Skeletal muscle cell (primary cell): ENCODE measurements at regions not wholly inside any gene's neighbourhood (a gene's known extent, or its start where the extent isn't known, plus 50 kb on each side); places are given as distances from the start of the nearest gene placed in this dataset.
"Not testable (repeated sequence)": the region's sequence is repeated elsewhere in the genome, so short reads cannot be mapped to it uniquely, and the experiment has no call there.

ENCODE experiments used
- DNase-seq: peaks from one replicate; pipeline ENCODE4 v3.0.0-alpha.2; 2010; ENCODE audit warnings: low read depth
- H3K4me3 ChIP-seq: 2 replicates; pipeline ENCODE4 v1.5.1; 2011; ENCODE audit warnings: low read depth, mild to moderate bottlenecking, control low read depth, low read length, moderate library complexity

DNA sequence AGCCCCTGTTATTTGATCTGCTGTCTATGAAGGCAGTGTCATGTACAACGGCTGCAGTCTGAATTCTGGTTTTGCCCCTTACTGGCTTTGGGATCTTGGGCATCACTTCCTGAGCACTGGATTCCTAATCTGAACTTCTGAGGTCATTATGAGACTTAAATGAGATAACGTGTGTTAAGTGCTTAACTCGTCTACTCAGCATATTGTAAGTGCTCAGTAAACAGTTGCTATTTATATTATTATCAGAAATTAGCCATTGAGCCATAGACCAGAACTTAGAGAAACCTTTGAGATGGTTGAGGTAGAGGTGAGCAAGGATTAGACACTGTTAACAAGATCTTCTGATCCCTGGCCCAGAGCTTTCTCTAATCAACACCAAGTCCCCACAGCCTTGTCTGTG lies 284.1 kb upstream of the ONECUT1 start:
- DNase-seq = no peak
- no peak overlapping the region for H3K4me3 ChIP-seq

DNA sequence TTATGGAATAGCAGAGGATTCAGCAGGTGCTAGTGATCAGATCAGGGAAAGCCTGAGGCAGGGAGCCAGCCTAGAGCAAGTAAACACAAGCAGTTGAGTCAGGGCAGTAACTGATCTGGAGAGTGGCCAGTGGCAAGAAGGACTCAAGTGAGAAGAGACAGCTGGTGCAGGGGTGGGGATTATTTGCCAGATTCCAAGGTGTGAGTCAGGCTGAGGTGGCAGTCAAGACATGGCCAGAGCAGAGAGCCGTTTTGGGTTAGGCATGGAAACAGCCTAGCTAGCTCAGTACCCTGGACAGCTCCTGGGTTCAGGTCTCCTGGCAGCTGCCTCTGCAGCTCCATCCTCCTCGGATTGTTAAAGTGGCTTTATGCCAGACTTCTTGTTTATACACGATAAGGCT lies 281.9 kb upstream of the ONECUT1 start:
- peak; percentile 1 for DNase-seq
- no peak overlapping the region for H3K4me3 ChIP-seq

- no peak overlapping the region for H3K4me3 ChIP-seq
- DNase-seq = no peak
Measured at GRCh38 chr15:53068636-53069035, 278.5 kb upstream of the ONECUT1 start.

DNA sequence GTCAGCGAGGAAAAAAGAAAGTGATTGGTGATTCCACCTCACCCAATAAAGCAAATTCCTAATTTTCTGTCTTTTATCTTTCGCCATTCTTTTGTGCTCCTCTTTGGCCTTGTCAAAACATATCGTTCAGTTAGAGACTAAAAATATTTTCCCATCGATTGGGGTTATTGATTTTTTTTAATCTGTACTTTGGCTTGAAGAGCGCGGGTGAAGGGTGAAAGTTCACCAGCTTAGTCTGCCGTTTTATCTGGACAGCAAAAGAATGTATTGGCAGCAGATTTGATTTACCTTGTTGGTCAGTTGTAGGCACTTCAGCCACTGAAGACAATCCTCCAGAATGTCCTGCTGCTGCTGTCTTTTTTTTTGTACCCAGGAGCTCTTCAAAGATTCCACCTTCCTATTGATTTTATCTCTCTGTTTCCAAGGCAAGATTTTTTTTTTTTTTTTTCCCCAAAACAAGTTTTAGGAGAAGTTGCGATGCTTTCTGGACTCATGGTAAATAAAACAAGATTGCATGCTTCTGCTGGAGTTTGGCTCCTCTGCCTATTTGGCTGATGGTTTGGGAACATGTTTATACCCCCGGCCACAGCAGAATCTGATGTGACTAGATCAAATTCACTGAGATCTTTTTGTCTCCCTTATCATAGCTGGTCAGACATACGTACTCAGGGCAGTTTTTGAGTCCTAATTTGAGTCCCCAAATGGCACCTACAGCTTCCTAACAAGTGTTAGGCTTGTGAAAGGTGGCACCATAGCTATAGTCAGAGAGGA lies 269.3 kb upstream of the ONECUT1 start:
- DNase-seq = no peak
- no peak overlapping the region for H3K4me3 ChIP-seq

GRCh38 chr15:53046153-53046790 lies 256.1 kb upstream of the ONECUT1 start:
- no peak overlapping the region for H3K4me3 ChIP-seq
- DNase-seq = no peak

GRCh38 chr15:53038655-53038941 lies 248.5 kb upstream of the ONECUT1 start:
- no peak overlapping the region for H3K4me3 ChIP-seq
- no peak for DNase-seq

DNA sequence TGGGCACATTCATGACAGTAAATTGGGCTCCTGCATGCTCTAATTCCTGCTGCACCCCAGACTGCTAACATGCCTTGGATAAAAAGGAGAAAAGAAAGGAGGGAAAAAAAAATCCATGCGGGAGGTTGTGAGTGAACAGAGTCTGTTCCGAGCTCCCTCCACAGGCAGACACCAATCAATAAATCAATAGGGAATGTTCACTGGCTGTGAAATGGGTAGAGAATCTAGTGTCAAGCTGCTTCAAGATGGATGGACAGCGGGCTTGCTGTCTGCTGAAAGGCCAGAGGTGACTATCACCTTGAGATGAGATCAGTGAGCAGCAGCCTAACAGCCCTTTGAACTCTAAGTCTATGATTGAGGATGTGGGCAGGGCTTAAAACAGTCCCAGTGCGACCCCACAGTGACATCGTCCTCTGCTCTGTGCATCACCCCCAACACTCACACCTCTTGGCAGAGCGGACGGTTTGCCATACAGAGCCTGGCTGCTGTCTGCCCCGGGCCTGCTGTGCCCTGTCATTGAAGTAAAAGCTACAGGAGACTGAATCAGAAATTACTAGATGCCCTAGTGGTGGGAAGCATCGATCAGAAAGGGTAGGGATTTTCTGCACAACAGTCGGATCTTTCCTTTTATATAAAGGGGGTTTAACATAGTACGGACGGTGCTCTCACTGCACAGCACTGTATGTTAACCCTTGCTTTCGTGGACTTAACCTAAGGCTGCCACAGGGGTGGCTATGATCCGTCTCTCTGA lies 247.9 kb upstream of the ONECUT1 start:
- DNase-seq = no peak
- no peak overlapping the region for H3K4me3 ChIP-seq

DNA sequence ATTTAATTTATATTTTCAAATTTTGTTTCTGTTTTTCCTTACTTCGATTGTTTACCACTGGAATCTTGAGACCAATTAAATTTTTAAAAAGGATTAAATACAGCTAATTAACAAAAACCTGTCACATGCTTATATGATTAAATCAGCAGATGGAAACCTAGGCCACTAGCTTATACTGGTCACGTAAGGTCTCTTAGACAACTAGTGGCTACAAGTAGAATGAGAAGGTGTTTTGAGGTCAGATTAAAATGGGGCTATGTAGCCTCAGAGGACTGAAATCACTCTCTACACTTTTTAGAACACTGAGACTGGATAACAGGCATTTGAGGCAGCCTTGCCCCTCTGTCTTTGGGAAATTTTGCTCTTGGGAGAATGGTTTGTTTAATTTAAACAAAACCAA lies 246.5 kb upstream of the ONECUT1 start:
- no peak for DNase-seq
- no peak overlapping the region for H3K4me3 ChIP-seq

- H3K4me3 ChIP-seq = no peak overlapping the region
- no peak for DNase-seq
Measured at GRCh38 chr15:53034767-53035245, 244.7 kb upstream of the ONECUT1 start.

GRCh38 chr15:53033709-53034108 lies 243.6 kb upstream of the ONECUT1 start:
- DNase-seq = no peak
- H3K4me3 ChIP-seq = no peak overlapping the region

DNA sequence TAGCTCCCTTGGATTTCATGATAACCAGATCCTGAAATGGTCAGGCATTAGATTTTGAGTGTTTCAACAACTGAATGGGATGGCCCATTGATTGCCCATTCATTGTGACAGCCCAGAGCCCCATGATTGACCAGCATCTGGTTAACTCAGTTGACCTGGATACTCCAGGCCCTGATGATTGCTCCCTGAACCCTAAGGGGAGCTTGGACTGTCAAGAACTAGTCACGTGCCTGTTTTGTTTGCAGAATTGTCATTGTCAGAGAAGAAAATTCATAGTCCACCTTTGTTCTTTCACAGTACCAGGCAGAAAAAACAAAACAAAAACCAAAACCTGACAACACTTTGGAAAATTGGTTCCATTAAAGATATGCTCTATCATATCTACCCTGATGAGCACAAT lies 241.3 kb upstream of the ONECUT1 start:
- DNase-seq = no peak

DNA sequence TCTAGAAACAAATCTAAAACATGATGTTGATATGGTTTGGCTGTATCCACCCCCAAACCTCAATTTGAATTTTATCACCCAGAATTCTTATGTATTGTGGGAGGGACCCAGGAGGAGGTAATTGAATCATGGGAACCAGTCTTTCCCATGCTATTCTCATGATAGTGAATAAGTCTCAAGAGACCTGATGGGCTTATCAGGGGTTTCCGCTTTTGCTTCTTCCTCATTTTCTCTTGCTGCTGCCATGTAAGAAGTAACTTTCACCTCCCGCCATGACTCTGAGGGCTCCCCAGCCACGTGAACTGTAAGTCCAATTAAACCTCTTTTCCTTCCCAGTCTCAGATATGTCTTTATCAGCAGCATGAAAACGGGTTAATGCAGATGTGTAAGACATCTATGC lies 232.7 kb upstream of the ONECUT1 start:
- H3K4me3 ChIP-seq = no peak overlapping the region
- no peak for DNase-seq

More for the DNA sequence above, 241.3 kb upstream of the ONECUT1 start:
- no peak overlapping the region for H3K4me3 ChIP-seq

DNA sequence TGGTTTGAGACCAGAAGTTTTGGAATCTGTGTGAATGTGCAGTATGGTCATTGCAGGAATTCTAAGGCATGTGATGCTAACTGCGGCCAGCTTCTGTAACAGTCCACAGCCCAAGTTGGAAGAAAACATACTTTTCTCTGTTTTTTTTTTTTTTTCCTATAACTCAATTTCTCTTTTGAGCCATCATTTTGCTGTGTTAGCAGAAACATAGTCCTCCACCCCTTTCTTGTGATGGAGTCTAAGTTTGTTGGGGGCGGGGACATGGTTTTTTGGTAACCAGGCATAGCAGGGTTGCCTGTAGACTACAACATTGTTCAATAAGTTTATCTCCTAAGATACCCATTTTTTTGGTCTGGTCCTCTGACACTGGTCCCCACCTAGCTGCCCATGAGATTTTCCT lies 223.2 kb upstream of the ONECUT1 start:
- H3K4me3 ChIP-seq = no peak overlapping the region
- DNase-seq = no peak

GRCh38 chr15:53011779-53012178 lies 221.6 kb upstream of the ONECUT1 start:
- H3K4me3 ChIP-seq, DNase-seq: not testable (repeated sequence)

DNA sequence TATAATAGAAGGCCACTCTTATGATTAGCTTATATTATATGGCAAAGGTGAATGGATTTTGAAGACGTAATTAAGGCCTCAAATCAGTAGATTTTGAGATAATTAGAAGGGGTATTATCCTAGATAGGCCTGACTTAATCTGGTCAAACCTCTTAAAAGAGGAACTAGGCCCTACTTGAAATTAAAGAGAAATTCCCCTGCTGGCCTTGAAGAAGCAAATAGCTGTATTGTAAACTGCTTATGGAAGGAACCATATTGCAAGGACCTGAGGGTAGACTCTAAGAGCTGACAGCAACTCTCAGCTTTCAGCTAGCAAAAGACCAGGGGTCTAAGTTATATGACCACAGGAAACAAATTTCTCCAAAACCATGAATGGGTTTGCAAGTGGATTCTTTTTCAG lies 219.0 kb upstream of the ONECUT1 start:
- DNase-seq = no peak
- H3K4me3 ChIP-seq = no peak overlapping the region

GRCh38 chr15:53000409-53000808 lies 210.3 kb upstream of the ONECUT1 start:
- H3K4me3 ChIP-seq = no peak overlapping the region
- DNase-seq = no peak

- no peak overlapping the region for H3K4me3 ChIP-seq
- DNase-seq = no peak
Measured at GRCh38 chr15:52997123-52997522, 207.0 kb upstream of the ONECUT1 start.

GRCh38 chr15:52994290-52994689 lies 204.2 kb upstream of the ONECUT1 start:
- DNase-seq = no peak
- no peak overlapping the region for H3K4me3 ChIP-seq

DNA sequence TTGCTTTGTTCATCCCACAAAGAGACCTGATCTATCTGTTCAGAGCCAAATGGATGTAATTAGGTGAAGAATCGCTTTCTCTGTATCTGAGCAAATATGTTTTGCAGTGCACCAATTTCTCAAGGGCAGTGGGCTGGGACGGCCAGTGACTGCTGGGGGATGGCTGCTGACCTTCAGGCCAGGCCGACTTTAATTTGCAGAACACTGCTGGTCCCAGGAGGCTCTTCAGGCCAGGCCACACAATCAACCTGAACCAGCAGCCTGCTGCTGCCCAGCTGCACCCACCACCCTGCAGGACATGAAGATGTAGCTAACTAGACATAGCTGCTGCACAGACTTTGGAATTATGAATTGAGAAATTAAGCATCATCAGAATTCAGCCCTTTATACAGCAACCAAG lies 194.4 kb upstream of the ONECUT1 start:
- no peak overlapping the region for H3K4me3 ChIP-seq
- no peak for DNase-seq

- H3K4me3 ChIP-seq = no peak overlapping the region
- no peak for DNase-seq
Measured at GRCh38 chr15:52980446-52980845, 190.3 kb upstream of the ONECUT1 start.
